HEK293 (cell line): ENCODE measurements at regions not wholly inside any gene's neighbourhood (a gene's known extent, or its start where the extent isn't known, plus 50 kb on each side); places are given as distances from the start of the nearest gene placed in this dataset.

Source experiments
- CTCF ChIA-PET: fragments of 350-600 bp; formaldehyde crosslinking; extraction: SDS; loops from one replicate; lab custom pipeline; 2021; ENCODE audit warnings: antibody characterized with exemption; lab: Yijun Ruan, JAX
- POLR2A ChIA-PET: fragments of 300-600 bp; formaldehyde crosslinking; extraction: SDS; loops from one replicate; lab custom pipeline; 2020; ENCODE audit warnings: antibody characterized with exemption, inconsistent platforms; lab: Yijun Ruan, JAX
- H3K27ac ChIP-seq: fragments of 200-500 bp; sonication (Bioruptor generic); 2 replicates; pipeline ENCODE4 v1.5.1; 2014; ENCODE audit warnings: low read depth, low read length, control low read depth, inconsistent platforms; ENCODE audit errors: extremely low read depth
- H3K36me3 ChIP-seq, 2 experiments: fragments of 200-500 bp in 1 of 2; sonication (Bioruptor generic) in 1 of 2; 1 replicate in 1 of 2; 2 replicates in 1 of 2; pipeline ENCODE4 v1.5.1; 2014 to 2017; ENCODE audit warnings: inconsistent platforms in 2 of 2, low read length in 2 of 2; ENCODE audit not compliant: control insufficient read depth in 2 of 2, insufficient read depth in 1 of 2
- H3K4me1 ChIP-seq: fragments of 200-500 bp; sonication (Bioruptor generic); 2 replicates; pipeline ENCODE4 v1.5.1; 2014; ENCODE audit warnings: mild to moderate bottlenecking, low read length, inconsistent platforms; ENCODE audit not compliant: control insufficient read depth, insufficient read depth
- H3K4me3 ChIP-seq: 2 replicates; pipeline ENCODE4 v1.5.1; 2011; ENCODE audit warnings: low read depth, mild to moderate bottlenecking, control low read depth, low read length, moderate library complexity
- H3K9me3 ChIP-seq: fragments of 200-500 bp; sonication (Bioruptor generic); 2 replicates; pipeline ENCODE4 v1.5.1; 2014; ENCODE audit warnings: low read depth, low read length, inconsistent platforms; ENCODE audit not compliant: control insufficient read depth, insufficient read depth
- EGR2 ChIP-seq: fragments of 450-650 bp; formaldehyde crosslinking; IDR thresholded peaks from 2 replicates; pipeline ENCODE4 v1.5.1; 2016; ENCODE audit warnings: low read depth, missing biosample characterization, missing genetic modification characterization
- KLF9 ChIP-seq: fragments of 450-650 bp; formaldehyde crosslinking; IDR thresholded peaks from 2 replicates; pipeline ENCODE4 v1.5.1; 2016; ENCODE audit warnings: missing biosample characterization, missing genetic modification characterization, low read depth
- PBX3 ChIP-seq: sonication (generic); formaldehyde crosslinking; IDR thresholded peaks from 2 replicates; pipeline ENCODE4 v1.8.1; 2022; ENCODE audit warnings: mild to moderate bottlenecking, moderate library complexity, missing genetic modification reagents
- SALL2 ChIP-seq: fragments of 450-650 bp; formaldehyde crosslinking; IDR thresholded peaks from 2 replicates; pipeline ENCODE4 v1.5.0; 2017; ENCODE audit warnings: missing biosample characterization, mild to moderate bottlenecking, missing genetic modification characterization, borderline replicate concordance
- SETDB1 ChIP-seq: IDR thresholded peaks from one replicate; pipeline ENCODE4 v1.6.1; 2017; ENCODE audit warnings: mild to moderate bottlenecking, low read length, moderate library complexity, mixed read lengths; ENCODE audit not compliant: insufficient read length
- ZBTB1 ChIP-seq: fragments of 450-650 bp; formaldehyde crosslinking; IDR thresholded peaks from 2 replicates; pipeline ENCODE4 v1.5.1; 2016; ENCODE audit warnings: missing biosample characterization, missing genetic modification characterization
- ZNF146 ChIP-seq: fragments of 450-650 bp; formaldehyde crosslinking; IDR thresholded peaks from 2 replicates; pipeline ENCODE4 v1.5.1; 2016; ENCODE audit warnings: missing biosample characterization, missing genetic modification characterization
- ZNF26 ChIP-seq: fragments of 450-650 bp; formaldehyde crosslinking; IDR thresholded peaks from 2 replicates; pipeline ENCODE4 v1.5.1; 2016; ENCODE audit warnings: missing biosample characterization, missing genetic modification characterization
- ZNF302 ChIP-seq: fragments of 450-650 bp; formaldehyde crosslinking; IDR thresholded peaks from 2 replicates; pipeline ENCODE4 v1.5.1; 2016; ENCODE audit warnings: missing biosample characterization, missing genetic modification characterization, low read depth
- ZNF398 ChIP-seq: fragments of 450-650 bp; formaldehyde crosslinking; IDR thresholded peaks from 2 replicates; pipeline ENCODE4 v1.5.1; 2017; ENCODE audit warnings: missing biosample characterization, missing genetic modification characterization
- ZNF501 ChIP-seq: fragments of 450-650 bp; formaldehyde crosslinking; IDR thresholded peaks from 2 replicates; pipeline ENCODE4 v1.5.1; 2016; ENCODE audit warnings: missing biosample characterization, missing genetic modification characterization
- ZNF530 ChIP-seq: fragments of 450-650 bp; formaldehyde crosslinking; IDR thresholded peaks from 2 replicates; pipeline ENCODE4 v1.5.1; 2016; ENCODE audit warnings: low read depth, missing biosample characterization, missing genetic modification characterization
- ZNF624 ChIP-seq: fragments of 450-650 bp; formaldehyde crosslinking; IDR thresholded peaks from 2 replicates; pipeline ENCODE4 v1.5.1; 2017; ENCODE audit warnings: missing biosample characterization, missing genetic modification characterization
- ZNF626 ChIP-seq: fragments of 450-650 bp; sonication (Bioruptor Pico); formaldehyde crosslinking; IDR thresholded peaks from 2 replicates; pipeline ENCODE4 v1.5.1; 2018; ENCODE audit warnings: missing biosample characterization, missing genetic modification characterization, inconsistent platforms
- ZNF660 ChIP-seq: fragments of 450-650 bp; IDR thresholded peaks from 2 replicates; pipeline ENCODE4 v1.5.1; 2018; ENCODE audit warnings: missing biosample characterization, mild to moderate bottlenecking, missing genetic modification characterization
- ZNF670 ChIP-seq: fragments of 450-650 bp; formaldehyde crosslinking; IDR thresholded peaks from 2 replicates; pipeline ENCODE4 v1.5.1; 2016; ENCODE audit warnings: missing biosample characterization, missing genetic modification characterization, low read depth
- ZNF692 ChIP-seq: fragments of 450-650 bp; formaldehyde crosslinking; IDR thresholded peaks from 2 replicates; pipeline ENCODE4 v1.5.1; 2016; ENCODE audit warnings: missing biosample characterization, missing genetic modification characterization
- ZSCAN23 ChIP-seq: fragments of 450-650 bp; formaldehyde crosslinking; IDR thresholded peaks from 2 replicates; pipeline ENCODE4 v1.5.1; 2016; ENCODE audit warnings: missing biosample characterization, missing genetic modification characterization
- TF ChIP-seq, protein P1 (sequence below): fragments of 450-650 bp; formaldehyde crosslinking; IDR thresholded peaks from 2 replicates; pipeline ENCODE4 v1.5.1; 2016; ENCODE audit warnings: missing biosample characterization, missing genetic modification characterization
- TF ChIP-seq, protein P2 (sequence below): fragments of 450-650 bp; formaldehyde crosslinking; IDR thresholded peaks from 2 replicates; pipeline ENCODE4 v1.5.1; 2016; ENCODE audit warnings: missing biosample characterization, missing genetic modification characterization
- TF ChIP-seq, protein P3 (sequence below): fragments of 450-650 bp; formaldehyde crosslinking; IDR thresholded peaks from 2 replicates; pipeline ENCODE4 v1.5.1; 2016; ENCODE audit warnings: missing biosample characterization, missing genetic modification characterization

DNA sequence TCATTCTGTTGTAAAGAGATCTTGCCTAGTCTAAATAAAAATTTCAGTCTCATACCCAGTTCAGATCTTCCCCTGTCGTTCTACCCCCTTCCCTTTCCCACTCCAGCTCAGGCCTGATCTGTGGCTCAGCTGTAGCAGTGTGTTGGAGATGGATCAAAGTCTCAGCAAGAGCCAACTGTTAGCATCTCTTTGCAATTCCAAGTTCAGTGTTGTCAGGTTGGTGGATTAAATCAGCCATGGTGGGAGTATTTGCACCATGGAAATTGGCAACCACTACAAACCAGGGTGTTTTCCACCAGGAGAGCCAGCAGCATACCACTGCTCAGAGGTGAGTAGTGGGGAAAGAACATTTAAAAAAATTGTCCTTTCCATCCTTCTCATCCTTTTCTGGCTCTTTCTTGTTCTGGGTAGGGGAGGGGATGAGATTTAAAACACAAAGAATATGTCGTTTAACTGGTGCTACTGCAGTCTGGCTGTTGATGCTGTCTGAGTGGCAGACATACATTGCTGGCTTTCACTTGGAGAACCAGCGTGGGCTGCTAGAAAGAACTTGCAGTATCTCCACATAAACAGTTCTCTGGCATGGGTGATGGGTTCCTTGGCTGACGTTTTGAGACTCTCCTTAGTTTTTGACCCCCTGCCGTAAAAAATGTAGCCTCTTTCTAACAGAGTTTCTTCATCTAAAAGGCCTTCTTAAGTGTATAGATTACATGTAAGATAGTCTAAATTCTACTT, 514.1 kb downstream of the RAB38 start (continued):
- no peak for TF ChIP-seq ZNF398

GRCh38 chr11:87659807-87660206, 515.4 kb downstream of the RAB38 start:
- POLR2A ChIA-PET = no interaction called here
- CTCF ChIA-PET = interaction anchor here (0.6 kb wide), 1 partner anchor 557 kb away, joined by 3 read pairs; no protein-coding TSS in a partner anchor
- TF ChIP-seq ZNF692 (no peak), ZSCAN23 (tag by site-specific recombination) (no peak), ZNF626 (tag by site-specific recombination) (no peak), ZNF302 (tag by site-specific recombination) (no peak), PBX3 (CRISPR knock-in tag) (no peak), ZNF26 (tag by site-specific recombination) (no peak), ZNF530 (tag by site-specific recombination) (no peak), ZNF670 (tag by site-specific recombination) (no peak), SALL2 (tag by site-specific recombination) (no peak), ZNF660 (tag by site-specific recombination) (no peak), EGR2 (tag by site-specific recombination) (no peak), ZNF146 (no peak), ZBTB1 (tag by site-specific recombination) (no peak), ZNF501 (no peak), KLF9 (no peak), ZNF624 (tag by site-specific recombination) (no peak), SETDB1 (no peak)
- TF ChIP-seq, protein P1, sequence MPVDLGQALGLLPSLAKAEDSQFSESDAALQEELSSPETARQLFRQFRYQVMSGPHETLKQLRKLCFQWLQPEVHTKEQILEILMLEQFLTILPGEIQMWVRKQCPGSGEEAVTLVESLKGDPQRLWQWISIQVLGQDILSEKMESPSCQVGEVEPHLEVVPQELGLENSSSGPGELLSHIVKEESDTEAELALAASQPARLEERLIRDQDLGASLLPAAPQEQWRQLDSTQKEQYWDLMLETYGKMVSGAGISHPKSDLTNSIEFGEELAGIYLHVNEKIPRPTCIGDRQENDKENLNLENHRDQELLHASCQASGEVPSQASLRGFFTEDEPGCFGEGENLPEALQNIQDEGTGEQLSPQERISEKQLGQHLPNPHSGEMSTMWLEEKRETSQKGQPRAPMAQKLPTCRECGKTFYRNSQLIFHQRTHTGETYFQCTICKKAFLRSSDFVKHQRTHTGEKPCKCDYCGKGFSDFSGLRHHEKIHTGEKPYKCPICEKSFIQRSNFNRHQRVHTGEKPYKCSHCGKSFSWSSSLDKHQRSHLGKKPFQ (tag by site-specific recombination) = no peak
- TF ChIP-seq, protein P2, sequence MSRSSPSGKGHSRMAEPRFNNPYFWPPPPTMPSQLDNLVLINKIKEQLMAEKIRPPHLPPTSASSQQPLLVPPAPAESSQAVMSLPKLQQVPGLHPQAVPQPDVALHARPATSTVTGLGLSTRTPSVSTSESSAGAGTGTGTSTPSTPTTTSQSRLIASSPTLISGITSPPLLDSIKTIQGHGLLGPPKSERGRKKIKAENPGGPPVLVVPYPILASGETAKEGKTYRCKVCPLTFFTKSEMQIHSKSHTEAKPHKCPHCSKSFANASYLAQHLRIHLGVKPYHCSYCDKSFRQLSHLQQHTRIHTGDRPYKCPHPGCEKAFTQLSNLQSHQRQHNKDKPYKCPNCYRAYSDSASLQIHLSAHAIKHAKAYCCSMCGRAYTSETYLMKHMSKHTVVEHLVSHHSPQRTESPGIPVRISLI (tag by site-specific recombination) = no peak
- TF ChIP-seq, protein P3, sequence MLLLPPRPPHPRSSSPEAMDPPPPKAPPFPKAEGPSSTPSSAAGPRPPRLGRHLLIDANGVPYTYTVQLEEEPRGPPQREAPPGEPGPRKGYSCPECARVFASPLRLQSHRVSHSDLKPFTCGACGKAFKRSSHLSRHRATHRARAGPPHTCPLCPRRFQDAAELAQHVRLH (tag by site-specific recombination) = no peak

More at GRCh38 chr11:87659807-87660206, 515.4 kb downstream of the RAB38 start:
- Histone ChIP-seq H3K4me1 (no peaks in the 10 kb centered on the region), H3K36me3 (no peaks in the 10 kb centered on the region), H3K9me3 (no peaks in the 10 kb centered on the region), H3K4me3 (no peak overlapping the region), H3K27ac (no peak overlapping the region)
